Activated CD4-positive, CD25-positive, alpha-beta regulatory T cell treated with anti-CD3 and anti-CD28 coated beads, Interleukin-2, amount 50 U/mL, for 24 hours (primary cell): ENCODE measurements at regions not wholly inside any gene's neighbourhood (a gene's known extent, or its start where the extent isn't known, plus 50 kb on each side); places are given as distances from the start of the nearest gene placed in this dataset.

Source experiments
- ATAC-seq, 2 donors: fragments of 150-1000 bp; cut with Tn5 transposase; one replicate each; pipeline ENCODE4 v1.10.0; 2021; ENCODE audit warnings: mild to moderate bottlenecking in 1 of 2, moderate library complexity in 1 of 2

DNA sequence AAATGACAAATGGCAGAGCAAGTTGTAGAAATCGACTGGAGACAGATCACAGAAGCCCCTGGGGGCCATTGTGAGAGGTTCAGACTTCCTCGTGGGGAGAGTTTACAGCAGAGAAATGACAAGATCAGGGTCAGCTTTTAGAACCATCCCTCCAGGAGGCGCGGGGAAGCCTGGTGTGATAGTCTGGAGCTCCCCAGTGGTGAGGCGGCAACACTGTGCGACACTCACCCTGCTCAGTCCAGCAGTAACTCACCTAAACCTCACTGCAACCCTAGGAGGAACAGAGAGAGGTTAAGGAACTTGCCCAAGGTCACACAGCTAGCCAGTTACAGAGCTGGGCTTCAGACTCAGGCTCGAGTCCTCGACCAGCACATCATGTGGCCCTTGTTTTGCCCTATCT, 123.4 kb upstream of the IRX3 start:
- no peak for ATAC-seq

DNA sequence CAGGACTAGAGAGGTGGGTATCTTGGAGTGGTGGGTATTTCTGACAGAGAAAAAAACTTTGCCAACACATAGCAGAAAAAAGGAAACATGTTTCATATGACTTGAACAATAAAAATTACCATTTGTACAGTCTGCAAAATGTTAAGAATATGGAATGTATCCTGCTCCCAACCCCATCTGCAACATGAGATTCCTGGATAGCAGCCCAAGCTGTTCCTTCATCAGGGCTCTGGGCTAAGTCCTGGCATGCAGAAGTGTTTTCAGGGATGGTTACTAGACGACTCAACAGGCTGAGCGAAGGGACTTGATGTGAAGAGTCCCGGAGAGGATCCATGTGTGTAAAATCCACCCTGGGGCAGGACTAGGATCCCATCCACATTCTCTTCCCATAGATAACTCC, 121.0 kb upstream of the IRX3 start:
- ATAC-seq, result no peak

DNA sequence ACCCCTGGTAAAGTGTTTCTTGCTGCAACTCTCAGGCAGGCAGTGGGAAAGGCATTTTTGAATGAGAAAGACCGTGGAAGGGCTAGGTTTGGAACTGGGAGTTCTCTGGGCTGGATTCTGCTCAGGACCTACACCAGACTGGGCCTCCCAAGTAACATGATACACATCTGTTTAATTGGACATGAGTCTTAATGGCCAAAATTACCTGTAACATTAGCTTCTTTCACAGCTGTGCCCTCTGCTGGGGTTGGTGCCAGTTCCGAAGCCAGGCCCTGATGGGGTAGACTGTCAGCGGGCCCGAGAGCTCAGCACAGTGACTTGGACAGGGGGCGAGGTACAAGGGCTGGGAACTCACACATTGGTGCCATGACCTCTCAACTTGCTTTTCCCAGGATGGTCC, 118.9 kb upstream of the IRX3 start:
- ATAC-seq, result no peak

DNA sequence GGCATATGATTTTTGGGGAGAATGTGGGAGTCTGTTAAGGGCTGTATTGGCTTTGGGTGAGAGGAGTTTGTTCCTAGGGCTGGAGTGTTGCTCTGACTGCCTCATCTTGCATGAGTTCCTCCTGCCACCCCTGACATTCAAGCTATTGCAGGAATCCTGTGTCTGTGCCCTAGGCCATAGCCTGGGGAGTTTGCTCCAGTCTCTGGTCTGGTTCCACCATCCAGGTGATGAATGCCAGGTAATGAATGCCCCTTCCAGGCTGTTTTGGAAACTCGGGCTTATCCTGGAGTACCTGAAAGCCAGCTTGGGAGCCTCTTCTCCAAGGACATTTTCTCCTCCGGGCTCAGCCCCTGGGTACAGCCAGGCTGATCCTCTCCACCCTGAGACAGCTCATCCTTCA, 117.0 kb upstream of the IRX3 start:
- no peak for ATAC-seq

DNA sequence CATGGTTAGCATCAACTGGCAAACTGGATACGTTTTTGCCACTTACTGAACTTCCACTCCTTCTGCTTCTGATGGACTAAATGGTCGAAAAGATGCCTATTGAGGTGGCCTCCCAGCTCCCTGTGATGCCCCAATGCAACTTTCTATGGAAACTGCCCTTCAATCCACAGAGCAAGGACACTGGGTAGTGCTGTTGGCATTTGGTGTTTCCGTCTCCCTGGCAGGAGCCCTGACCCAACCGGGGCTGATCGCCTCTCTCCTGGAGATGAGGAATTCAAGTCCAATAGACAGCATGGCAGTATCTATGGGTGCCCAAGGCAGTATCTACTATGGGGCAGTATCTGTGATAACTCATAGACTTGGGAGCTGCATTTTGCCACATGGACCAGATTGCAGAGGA, 116.3 kb upstream of the IRX3 start:
- no peak for ATAC-seq

DNA sequence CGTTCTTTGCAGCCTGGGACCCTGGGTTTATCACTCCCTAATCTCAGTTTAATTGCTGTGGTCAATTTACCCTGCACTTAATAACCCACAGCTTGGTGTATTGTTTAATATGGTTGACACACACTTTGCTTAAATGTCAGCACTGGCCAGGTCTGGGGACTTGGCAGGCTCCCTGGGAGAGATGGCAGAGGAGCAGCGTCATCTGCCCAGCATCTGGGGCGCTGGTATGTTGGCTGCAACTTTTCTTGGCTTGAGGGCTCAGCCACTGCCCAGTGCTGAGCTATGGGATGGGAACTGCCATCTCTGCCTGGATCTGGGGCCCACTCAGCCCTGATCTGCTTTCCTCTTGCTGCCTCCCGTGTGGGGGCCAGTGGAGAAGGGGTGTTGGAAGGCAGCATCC, 115.7 kb upstream of the IRX3 start:
- ATAC-seq, result no peak

GRCh38 chr16:54400261-54400660, 113.7 kb upstream of the IRX3 start:
- no peak for ATAC-seq

- no peak for ATAC-seq
Measured at GRCh38 chr16:54398986-54399385, 112.4 kb upstream of the IRX3 start.

DNA sequence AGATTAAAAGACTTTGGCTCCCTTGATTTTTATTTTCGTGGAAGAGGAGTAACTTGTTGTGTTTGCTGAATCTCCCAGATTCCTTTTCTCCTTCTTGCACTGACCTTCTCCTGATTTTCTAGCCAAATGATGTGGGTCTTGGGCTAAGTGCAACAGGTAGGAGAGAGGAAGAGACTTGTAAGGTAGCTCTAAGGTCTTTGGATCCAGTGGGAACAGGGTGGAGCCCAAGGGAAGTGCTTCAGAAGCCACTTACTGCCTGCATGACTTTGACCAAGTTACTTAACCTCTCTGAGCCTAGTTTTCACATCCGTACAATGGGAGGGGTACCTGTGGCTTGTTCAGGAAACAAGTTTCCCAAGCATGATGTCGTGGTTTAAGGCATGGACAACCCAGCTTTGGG, 111.3 kb upstream of the IRX3 start:
- ATAC-seq, result no peak

DNA sequence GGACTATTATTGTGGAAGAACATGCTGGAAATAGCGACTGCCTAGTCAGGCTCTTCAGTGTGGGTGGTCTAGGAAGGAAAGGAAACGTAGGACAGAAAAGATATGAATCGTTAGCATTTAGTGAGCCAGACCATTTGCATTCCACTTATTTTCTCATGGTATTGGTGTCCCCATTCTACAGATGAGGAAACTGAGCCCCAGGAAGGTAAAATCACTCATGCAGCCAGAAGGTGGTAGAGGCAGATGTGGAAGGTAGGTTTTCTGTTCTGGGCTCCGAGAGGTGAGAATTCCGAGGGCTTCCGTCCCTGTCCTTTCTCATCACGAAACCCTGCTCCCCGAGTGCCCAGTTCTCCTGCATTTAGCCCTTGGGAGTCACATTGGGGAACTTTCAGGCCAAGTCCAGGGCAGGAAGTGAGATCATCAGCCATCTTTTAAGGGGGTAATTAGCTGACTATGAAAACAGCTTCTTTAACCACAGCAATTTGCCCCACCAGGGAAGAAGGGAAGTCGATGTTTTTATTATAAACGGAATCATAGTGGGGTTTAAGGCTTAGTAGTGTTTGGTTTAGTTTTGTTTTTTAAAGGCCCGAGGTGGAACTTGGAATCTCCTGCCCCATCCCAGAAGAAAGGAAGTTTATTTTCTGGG, 110.7 kb upstream of the IRX3 start:
- no peak for ATAC-seq

GRCh38 chr16:54389836-54390494, 103.4 kb upstream of the IRX3 start:
- ATAC-seq, result no peak

GRCh38 chr16:54385141-54385540, 98.6 kb upstream of the IRX3 start:
- no peak for ATAC-seq

GRCh38 chr16:54381601-54382313, 95.2 kb upstream of the IRX3 start:
- no peak for ATAC-seq

- ATAC-seq, result no peak
Measured at GRCh38 chr16:54375071-54375470, 88.5 kb upstream of the IRX3 start.

DNA sequence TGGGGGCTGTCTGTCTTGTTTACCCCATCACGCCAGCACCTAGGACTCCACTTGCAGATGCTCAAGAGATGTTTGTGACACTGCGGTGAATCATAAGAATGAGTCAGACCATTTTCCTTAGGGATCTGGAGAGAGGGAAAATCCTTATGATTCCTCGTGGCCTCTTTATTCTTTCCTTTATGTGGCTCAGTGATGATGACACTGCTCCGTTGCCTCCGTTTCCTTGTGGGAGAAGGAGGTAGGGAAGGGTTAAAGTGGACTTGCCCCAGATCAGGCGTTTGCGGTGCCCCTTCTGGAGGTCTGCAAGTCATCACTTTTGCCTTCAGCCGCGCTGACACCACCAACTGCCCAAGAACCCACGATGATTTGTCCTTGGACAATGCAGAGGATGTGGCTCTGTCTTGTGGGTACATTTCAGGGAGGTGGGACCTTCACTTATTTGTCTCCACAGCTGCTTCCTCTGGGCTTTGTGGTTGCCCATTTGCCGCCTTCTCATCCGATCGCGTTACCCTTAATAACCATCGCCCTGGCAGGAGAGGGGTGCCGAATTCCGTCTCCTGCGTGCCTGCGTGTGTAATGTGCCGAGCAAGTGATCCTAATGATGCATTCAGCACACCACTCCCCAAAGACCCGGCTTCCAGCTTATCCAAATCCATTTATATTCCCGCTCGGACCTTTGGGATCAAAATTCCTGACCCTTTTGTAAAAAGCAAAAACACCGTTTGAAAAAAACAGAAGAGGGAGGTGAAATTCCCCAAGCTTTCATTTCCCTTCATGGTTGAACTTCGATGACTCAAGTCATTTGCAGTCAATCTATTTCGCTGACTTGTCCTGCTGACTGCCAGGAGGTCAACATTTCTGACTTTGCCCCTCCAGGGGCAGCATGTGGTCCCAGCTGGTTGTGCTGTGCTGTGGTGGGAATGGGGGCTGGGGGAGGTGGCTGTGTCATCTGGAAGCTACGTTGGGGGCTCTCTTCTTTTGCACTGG, 87.2 kb upstream of the IRX3 start:
- ATAC-seq, result no peak

DNA sequence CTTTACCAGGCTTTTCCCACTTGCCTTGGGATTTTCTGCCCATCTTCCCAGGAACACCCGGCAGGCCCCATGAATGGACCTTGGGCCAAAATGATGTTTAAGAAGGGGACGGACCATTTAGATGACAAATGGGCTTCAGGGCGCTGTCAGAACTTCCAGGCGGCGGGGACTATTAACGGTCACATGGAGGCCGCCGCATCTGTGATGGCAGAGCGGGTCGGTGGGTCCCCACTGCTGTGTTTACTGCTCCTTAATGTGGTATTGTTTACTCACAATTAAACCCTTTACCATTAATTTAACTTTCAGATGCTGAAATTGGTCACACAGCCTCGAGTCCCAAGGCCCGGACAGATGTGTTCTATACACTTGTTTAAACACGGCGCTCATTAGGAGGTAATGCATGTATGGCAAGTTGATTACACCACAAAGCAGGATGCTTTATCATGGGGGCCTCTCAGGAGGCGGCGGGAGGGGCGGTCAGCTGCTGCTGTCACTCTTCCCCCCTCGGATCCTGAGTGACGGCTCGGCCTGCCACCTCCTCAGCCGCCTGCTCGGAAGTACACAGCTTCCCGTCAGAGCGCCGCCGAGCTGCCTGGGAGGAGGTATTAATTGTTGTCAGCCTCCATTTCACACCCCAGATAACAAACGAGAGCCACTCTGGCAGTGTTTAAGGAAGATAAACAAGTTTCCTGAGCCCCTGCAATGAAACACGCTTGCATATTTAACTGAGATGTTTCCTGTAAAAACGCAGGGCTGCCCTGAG, 83.9 kb upstream of the IRX3 start:
- no peak for ATAC-seq

DNA sequence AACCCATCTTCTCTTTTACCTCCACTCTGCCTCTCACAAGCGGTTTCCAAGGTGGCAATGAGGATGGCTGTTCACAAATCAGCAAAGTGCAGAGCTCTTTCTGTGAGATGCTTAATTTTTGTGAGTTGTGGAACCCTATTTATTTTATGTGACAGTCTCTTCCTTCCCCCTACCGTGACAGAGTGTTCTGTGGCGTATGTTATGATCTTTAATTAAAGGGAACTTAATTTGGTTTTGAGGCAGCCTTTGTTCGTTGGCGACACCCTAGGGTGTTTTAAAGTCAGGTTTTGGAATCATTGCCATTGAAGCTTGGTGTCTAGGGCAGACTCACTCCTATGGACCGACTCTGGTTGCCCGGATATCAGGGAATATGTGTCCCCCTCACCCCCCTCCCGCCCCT, 83.3 kb upstream of the IRX3 start:
- ATAC-seq, result no peak

- ATAC-seq, result no peak
Measured at GRCh38 chr16:54366943-54367342, 80.4 kb upstream of the IRX3 start.

- ATAC-seq, result no peak
Measured at GRCh38 chr16:54365990-54366634, 79.5 kb upstream of the IRX3 start.

- no peak for ATAC-seq
Measured at GRCh38 chr16:54363766-54364165, 77.2 kb upstream of the IRX3 start.

- no peak for ATAC-seq
Measured at GRCh38 chr16:54362591-54363206, 76.1 kb upstream of the IRX3 start.
